ENCODE measurements at regions not wholly inside any gene's neighbourhood (a gene's known extent, or its start where the extent isn't known, plus 50 kb on each side); places are given as distances from the start of the nearest gene placed in this dataset.

DNA sequence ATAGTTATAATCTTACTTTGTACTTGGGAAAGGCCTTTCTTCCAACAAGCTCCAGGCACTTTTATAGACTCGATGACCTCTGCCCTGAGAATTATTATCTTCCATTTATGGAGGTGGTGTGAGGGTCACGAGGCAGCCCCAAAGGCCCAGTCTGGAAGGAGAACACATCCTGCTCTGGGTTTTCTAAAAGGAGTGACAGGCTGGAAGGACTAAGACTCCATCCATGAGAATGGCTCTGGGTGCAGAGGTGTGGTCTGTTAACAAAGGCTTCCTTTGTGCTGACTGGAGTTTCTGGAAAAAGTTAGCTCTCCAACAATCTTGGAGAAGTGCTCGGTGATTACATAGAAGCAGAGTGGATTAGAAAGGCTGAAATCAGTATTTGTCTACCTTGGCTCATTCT lies 74.7 kb upstream of the SESN3 start:
- TF ChIP-seq POLR2A (IDR thresholded peaks at IDR 0.05) = no peak
- TF ChIP-seq, protein P1, sequence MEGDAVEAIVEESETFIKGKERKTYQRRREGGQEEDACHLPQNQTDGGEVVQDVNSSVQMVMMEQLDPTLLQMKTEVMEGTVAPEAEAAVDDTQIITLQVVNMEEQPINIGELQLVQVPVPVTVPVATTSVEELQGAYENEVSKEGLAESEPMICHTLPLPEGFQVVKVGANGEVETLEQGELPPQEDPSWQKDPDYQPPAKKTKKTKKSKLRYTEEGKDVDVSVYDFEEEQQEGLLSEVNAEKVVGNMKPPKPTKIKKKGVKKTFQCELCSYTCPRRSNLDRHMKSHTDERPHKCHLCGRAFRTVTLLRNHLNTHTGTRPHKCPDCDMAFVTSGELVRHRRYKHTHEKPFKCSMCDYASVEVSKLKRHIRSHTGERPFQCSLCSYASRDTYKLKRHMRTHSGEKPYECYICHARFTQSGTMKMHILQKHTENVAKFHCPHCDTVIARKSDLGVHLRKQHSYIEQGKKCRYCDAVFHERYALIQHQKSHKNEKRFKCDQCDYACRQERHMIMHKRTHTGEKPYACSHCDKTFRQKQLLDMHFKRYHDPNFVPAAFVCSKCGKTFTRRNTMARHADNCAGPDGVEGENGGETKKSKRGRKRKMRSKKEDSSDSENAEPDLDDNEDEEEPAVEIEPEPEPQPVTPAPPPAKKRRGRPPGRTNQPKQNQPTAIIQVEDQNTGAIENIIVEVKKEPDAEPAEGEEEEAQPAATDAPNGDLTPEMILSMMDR (IDR thresholded peaks at IDR 0.05) = no peak

All from Peyer's patch (tissue), 4 donors.